HG02943 (cell line): ENCODE measurements at regions not wholly inside any gene's neighbourhood (a gene's known extent, or its start where the extent isn't known, plus 50 kb on each side); places are given as distances from the start of the nearest gene placed in this dataset.
"Not testable (repeated sequence)": the region's sequence is repeated elsewhere in the genome, so short reads cannot be mapped to it uniquely, and the experiment has no call there.

Experiments used
- ATAC-seq: cut with Tn5 transposase; IDR thresholded peaks from one replicate; pipeline ENCODE4 v1.9.1; 2021; ENCODE audit warnings: mild to moderate bottlenecking, low read depth, moderate library complexity; ENCODE audit not compliant: unreplicated experiment

GRCh38 chr3:34399401-34399800 lies 601.0 kb downstream of the PDCD6IP start:
- ATAC-seq = no peak

DNA sequence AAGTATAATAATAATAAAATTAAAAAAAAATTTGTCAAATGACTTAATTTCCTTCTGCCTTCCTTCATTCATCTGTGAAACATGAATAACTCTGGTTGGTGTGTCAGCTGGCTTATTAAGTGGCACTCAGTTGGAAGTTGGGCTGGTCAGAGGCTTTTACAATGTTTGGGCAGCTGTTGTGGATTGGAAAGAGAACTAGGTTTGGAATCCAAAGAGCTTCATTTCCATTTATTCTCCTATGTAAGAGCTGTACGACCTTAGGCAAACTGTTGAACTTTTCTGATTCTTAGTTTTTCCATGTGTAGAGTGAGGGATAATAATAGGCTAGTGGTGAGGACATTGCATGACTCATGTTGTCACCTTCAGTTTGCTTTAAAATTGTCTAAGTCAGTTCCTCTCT lies 606.7 kb downstream of the PDCD6IP start:
- no peak for ATAC-seq

DNA sequence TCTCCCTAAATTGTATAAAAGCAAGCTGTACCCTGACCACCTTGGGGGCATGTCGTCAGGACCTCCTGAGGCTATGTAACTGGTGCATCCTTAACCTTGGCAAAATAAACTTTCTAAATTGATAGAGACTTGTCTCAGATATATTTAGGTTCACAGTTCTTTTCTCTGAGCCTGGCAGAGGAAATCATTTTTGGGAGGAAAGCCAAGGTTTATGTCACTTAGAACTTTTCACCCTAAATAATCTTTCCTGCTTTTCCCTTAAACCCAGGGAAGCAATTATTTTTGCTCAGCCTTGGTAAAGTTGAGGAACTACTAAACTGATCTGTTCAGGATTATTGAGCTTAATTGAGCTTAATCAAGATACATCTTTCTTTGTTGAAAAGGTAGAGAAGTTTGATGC lies 608.9 kb downstream of the PDCD6IP start:
- ATAC-seq = no peak

DNA sequence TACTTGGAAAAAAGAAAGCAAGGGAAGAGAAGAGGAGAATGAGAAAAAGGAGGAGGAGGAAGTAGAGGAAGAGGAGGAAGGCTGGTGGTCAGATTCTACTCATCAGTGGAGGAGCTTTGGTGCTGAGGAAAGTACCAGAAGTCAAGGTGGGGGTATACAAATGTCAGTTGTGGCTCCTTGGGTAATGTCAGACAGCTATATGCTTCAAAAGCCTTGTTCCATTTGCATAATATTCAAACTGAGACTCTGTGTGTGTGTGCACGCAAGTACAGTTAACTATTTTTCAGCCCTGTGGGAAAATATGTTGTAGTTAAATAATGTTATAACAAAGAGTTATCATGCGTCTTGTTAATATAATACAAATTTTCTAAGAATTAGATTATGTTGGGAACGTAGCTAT lies 609.7 kb downstream of the PDCD6IP start:
- ATAC-seq = no peak

DNA sequence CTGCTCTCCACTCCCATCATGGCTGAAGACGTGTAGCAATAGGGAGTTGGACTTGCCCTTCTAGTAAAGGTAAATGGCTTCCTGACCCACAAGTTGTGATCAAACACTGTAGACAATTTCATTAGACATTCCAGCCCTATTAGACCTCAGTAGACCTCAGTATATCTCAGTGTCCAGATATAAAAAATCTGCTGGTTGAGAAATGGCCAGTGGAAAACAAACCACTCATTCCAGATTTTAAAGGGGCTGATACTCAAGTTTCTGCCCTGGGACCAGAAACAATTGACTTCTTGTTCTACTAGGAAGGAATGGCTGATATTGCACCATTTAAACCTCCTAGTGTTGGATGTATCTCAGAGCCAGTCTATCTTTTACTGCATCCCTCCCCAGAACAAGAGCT lies 613.2 kb downstream of the PDCD6IP start:
- no peak for ATAC-seq

GRCh38 chr3:34419801-34420200 lies 621.4 kb downstream of the PDCD6IP start:
- no peak for ATAC-seq

GRCh38 chr3:34421762-34422161 lies 623.3 kb downstream of the PDCD6IP start:
- ATAC-seq = no peak

DNA sequence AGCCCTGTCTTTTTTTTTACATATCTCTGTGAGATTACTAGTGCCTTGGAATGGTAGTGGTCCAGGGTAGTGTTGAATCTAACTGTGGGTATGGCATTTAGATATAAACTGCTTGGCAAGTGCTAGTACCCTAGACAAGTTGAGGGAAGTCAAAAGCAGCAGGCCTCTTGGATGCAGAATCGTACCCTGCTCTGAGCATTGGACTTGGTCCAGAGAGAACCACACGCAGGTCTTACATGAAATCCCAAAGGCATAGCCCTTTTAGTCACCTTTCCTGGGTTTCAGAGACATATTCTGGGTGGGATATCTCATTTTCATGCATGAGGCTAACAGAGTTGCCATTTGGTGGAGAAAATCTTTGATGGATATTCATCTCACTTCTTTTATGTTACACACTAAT lies 641.4 kb downstream of the PDCD6IP start:
- no peak for ATAC-seq

- ATAC-seq = no peak
Observed at GRCh38 chr3:34444137-34444536, 645.7 kb downstream of the PDCD6IP start.

GRCh38 chr3:34449305-34449704 lies 650.9 kb downstream of the PDCD6IP start:
- ATAC-seq = no peak

GRCh38 chr3:34463414-34463813 lies 665.0 kb downstream of the PDCD6IP start:
- ATAC-seq = no peak

- no peak for ATAC-seq
Observed at GRCh38 chr3:34464646-34465045, 666.2 kb downstream of the PDCD6IP start.

DNA sequence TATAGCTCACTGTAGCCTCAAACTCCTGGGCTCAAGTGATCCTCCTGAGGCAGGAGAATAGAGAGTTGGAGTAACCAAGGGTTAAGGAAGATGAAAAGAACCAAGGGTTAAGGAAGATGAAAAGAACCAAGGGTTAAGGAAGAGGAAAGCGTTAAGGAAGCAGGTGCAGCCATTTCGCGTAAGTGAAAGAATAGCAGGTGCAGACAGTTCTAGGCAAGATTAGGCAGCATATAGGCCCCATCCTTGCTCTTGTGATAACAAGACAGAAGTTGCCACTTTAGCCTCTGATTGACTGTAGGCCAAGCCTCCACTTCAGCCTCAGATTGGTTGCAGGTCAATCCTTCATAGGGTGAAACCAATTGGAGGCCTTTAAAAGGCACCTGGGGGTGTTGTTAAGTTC lies 677.4 kb downstream of the PDCD6IP start:
- ATAC-seq = no peak

DNA sequence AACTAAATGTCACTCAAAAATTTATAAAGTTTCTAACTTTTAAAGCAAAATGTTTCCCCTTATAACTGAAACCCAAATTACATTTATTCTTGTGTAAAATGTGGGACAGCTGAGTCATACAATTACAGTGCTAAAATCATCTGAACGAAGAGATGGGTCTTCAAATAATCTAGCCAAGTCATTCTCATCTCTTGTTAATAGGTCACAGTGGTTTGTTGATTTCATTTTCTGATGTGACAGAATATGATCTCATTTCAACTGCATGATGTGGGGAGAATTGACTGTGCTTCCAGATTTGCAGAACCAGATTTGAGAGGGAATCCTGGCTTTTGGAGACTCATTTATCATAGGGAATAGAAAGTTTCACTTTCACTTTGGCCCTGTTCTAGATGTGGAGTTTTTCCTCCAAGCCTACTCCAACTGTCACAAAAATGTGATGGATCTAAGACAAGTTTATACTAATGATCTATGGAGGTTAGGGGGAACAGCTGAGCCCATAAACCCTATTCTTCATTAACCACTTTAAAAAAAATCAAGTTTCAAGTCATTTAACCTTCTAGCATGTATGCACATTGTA lies 685.0 kb downstream of the PDCD6IP start:
- ATAC-seq = no peak

DNA sequence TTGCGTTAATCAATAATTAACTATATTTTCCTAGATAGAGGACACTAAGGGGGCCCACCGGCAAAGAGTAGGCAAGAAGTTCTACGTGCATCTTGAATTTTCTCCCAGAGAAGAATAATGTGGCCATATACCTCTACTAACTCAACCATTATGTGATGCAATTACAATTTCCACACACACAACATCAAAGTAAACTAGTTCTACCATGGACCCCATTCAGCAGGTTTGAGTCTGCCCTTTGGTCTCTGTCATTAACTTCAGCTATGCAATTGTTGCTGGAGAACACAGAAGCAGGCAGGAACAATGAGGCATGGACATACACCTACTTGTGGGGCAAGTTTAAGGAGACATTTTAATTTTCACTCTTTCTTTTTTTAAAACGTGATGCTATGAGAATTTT lies 705.9 kb downstream of the PDCD6IP start:
- ATAC-seq = no peak

DNA sequence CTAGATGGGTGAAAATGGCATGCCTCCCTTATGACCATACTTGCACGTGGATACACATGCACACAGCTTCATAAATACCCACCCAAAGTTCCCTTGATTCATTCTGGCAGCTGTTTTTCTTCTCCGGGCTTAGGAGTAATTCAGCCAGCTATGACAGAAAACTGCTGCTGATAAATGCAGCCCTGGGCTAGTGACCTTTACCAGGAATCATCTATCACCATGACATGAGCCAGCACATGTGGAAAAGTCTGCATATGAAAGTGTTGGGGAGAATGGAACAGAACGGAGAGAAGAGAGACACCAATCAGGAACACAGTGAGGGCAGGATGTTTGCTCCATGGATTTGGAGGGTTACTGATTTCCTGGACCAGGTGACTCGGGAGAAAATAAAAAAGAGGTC lies 706.3 kb downstream of the PDCD6IP start:
- no peak for ATAC-seq

DNA sequence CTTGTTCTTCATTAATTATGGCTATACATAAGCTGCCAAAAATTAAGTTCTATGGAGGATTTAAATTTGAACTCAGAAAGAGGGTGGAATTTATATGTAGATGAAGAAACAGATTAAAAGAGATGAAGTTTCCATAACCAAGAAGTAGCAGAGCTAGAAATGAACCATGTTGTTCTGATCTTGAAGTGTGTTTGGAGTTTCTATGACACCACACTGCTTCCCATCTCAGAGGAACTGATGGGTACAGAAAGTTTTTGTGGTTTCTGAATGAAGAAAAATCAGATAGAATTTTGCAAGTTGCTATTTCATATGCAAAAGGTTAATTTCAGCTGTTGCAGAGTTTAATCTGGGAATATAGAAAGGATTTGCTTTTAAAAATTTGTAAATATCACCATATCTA lies 710.3 kb downstream of the PDCD6IP start:
- ATAC-seq = no peak

DNA sequence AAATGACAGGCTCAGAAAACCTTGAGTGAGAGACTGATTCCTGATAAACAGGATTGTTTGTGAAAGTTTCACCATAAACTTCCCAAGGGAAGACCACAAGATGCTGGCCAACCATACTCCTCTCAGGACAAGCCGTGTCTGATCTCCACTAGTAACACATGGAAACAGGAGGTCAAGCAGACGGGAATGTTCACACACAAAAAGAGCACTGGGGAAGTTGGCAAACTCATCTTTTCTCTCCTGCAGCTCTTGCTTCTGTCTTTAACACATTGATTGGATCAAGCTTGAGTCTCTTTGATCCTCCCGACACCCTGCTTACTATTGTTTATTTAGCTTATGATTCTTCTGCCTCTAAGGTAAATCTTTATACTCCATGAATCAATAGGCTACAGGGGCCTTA lies 713.5 kb downstream of the PDCD6IP start:
- ATAC-seq = no peak

- not testable (repeated sequence) for ATAC-seq
Observed at GRCh38 chr3:34519008-34519407, 720.6 kb downstream of the PDCD6IP start.

DNA sequence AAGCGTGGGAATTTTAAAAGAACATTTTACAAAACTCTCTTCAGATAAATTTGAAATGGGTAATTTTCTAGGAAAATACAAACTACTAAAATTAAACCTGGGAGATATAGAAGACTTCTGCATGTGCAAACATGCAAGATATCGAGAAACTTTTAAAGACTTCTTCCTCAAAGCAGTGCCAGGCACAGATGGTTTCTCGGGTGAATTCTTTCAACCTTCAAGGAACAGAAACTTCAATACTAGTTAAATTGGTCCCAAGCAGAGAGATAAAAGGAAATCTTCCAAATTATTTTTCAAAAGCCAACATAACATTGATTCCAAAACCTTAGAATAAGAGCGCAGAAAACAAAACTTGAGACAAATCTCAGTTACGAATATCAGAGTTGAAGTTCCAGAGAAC lies 732.7 kb downstream of the PDCD6IP start:
- no peak for ATAC-seq

DNA sequence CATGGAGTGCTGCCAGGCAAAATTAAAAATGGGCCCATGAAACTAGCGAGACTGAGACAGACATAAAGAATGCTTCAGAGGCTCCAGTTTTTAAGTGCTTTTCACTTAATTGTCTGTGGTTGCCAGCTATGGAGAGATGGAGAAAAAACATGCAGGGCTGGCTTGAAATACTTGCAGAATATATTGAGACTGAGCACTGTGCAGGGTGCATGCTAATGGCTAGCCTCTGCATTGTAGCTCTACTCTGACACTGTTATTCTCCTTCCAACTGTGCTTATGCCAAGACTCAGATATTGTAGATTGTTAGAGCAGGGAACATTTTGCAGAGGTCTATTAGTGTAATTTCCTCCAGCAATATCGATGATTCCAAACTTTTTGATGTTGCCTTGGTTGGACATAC lies 735.0 kb downstream of the PDCD6IP start:
- ATAC-seq = no peak

DNA sequence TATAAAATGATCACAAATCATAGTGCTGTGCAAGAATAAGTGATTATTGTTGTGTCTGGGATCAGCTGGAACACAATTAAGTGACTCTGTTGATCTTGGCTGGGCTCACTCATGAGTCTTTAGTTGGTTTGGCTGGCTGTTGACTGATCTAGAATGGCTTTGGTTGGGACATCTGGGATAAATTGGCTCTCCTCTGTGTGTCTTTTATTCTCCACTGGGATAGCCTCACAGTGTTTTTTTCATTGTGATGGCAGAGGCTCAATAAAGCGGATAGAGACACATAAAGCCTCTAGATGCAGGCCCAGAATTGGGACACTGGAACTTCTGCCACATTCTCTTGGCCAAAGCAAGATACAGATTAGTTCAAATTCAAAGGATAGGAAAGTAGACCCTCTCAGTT lies 735.6 kb downstream of the PDCD6IP start:
- ATAC-seq = no peak

DNA sequence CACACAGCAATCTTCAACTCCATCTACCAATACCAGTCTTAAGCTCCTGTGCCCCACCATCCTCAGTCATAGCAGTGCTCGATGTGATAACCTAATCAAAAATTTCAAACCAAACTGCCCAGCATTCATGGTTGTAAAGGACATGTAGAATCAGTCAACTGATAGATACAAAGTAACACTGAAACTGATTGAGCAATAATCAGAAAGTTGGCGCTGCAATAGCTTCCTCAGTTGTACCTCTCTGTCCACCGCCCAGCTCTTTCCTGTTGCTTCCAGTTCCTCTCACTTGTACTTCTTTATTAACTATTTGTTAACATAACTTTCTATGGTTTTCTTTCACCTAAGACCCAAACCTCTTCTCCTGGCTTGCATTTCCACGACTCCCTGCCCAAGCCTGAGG lies 745.7 kb downstream of the PDCD6IP start:
- no peak for ATAC-seq
